ENCODE measurements at regions not wholly inside any gene's neighbourhood (a gene's known extent, or its start where the extent isn't known, plus 50 kb on each side); places are given as distances from the start of the nearest gene placed in this dataset.

GRCh38 chr18:8480506-8481328, 128.5 kb upstream of the RAB12 start:
- no peak for DNase-seq

GRCh38 chr18:8484951-8485350, 124.3 kb upstream of the RAB12 start:
- H3K9me3 Mint-ChIP-seq (ENCODE audit: low read depth): no peaks in the 10 kb centered on the region
- ATAC-seq: no peak
- H3K36me3 Mint-ChIP-seq: no peaks in the 10 kb centered on the region
- no peak overlapping the region for H3K27ac Mint-ChIP-seq
- H3K27me3 Mint-ChIP-seq: peaks cover 8% of the 10 kb centered on the region
- DNase-seq: no peak
- no peak overlapping the region for H3K4me3 Mint-ChIP-seq
- CTCF ChIA-PET: no interaction called here
- no peaks in the 10 kb centered on the region for H3K4me1 Mint-ChIP-seq

More at GRCh38 chr18:8480506-8481328, 128.5 kb upstream of the RAB12 start:
- Mint-ChIP-seq H3K4me1 (no peaks in the 10 kb centered on the region), H3K27ac (no peak overlapping the region), H3K36me3 (no peaks in the 10 kb centered on the region), H3K4me3 (no peak overlapping the region), H3K9me3 (ENCODE audit: low read depth) (no peaks in the 10 kb centered on the region), H3K27me3 (peaks cover 8% of the 10 kb centered on the region)
- CTCF ChIA-PET: interaction anchor here (0.8 kb wide), 1 partner anchor 507 kb away, joined by 3 read pairs; no protein-coding TSS in a partner anchor
- ATAC-seq: no peak

GRCh38 chr18:8489761-8490160, 119.5 kb upstream of the RAB12 start:
- Mint-ChIP-seq H3K9me3 (ENCODE audit: low read depth) (no peaks in the 10 kb centered on the region), H3K27me3 (peaks cover 7% of the 10 kb centered on the region), H3K4me1 (no peaks in the 10 kb centered on the region), H3K27ac (no peak overlapping the region), H3K36me3 (no peaks in the 10 kb centered on the region), H3K4me3 (no peak overlapping the region)
- DNase-seq: no peak
- ATAC-seq: no peak
- CTCF ChIA-PET: interaction anchor here (0.8 kb wide), 1 partner anchor 498 kb away, joined by 3 read pairs; no protein-coding TSS in a partner anchor

- DNase-seq (no peak), ATAC-seq (no peak)
- CTCF ChIA-PET: no interaction called here
- no peaks in the 10 kb centered on the region for H3K4me1 Mint-ChIP-seq
- H3K9me3 Mint-ChIP-seq (ENCODE audit: low read depth): no peaks in the 10 kb centered on the region
- no peak overlapping the region for H3K4me3 Mint-ChIP-seq
- no peaks in the 10 kb centered on the region for H3K36me3 Mint-ChIP-seq
- H3K27ac Mint-ChIP-seq: no peak overlapping the region
- peaks cover 2% of the 10 kb centered on the region for H3K27me3 Mint-ChIP-seq
These were observed 117.7 kb upstream of the RAB12 start for GRCh38 chr18:8491516-8491915.

- ATAC-seq (no peak), DNase-seq (no peak)
- CTCF ChIA-PET: no interaction called here
- Mint-ChIP-seq H3K36me3 (no peaks in the 10 kb centered on the region), H3K4me3 (no peak overlapping the region), H3K27me3 (peaks cover 2% of the 10 kb centered on the region), H3K27ac (no peak overlapping the region), H3K4me1 (no peaks in the 10 kb centered on the region), H3K9me3 (ENCODE audit: low read depth) (peaks cover 1% of the 10 kb centered on the region)
These were observed 116.1 kb upstream of the RAB12 start for GRCh38 chr18:8493141-8493540.

GRCh38 chr18:8496186-8496585, 113.1 kb upstream of the RAB12 start:
- peaks cover 2% of the 10 kb centered on the region for H3K9me3 Mint-ChIP-seq (ENCODE audit: low read depth)
- no peak overlapping the region for H3K27ac Mint-ChIP-seq
- DNase-seq (no peak), ATAC-seq (no peak)
- H3K36me3 Mint-ChIP-seq: no peaks in the 10 kb centered on the region
- H3K4me3 Mint-ChIP-seq: no peak overlapping the region
- peaks cover 2% of the 10 kb centered on the region for H3K27me3 Mint-ChIP-seq
- CTCF ChIA-PET: no interaction called here
- no peaks in the 10 kb centered on the region for H3K4me1 Mint-ChIP-seq

GRCh38 chr18:8498905-8499304, 110.3 kb upstream of the RAB12 start:
- Mint-ChIP-seq H3K4me1 (no peaks in the 10 kb centered on the region), H3K9me3 (ENCODE audit: low read depth) (peaks cover 2% of the 10 kb centered on the region), H3K27me3 (no peaks in the 10 kb centered on the region), H3K36me3 (no peaks in the 10 kb centered on the region), H3K4me3 (no peak overlapping the region), H3K27ac (no peak overlapping the region)
- ATAC-seq (no peak), DNase-seq (no peak)
- CTCF ChIA-PET: interaction anchor here (1.3 kb wide), 1 partner anchor 10 kb away, joined by 6 read pairs; no protein-coding TSS in a partner anchor

- no peaks in the 10 kb centered on the region for H3K36me3 Mint-ChIP-seq
- H3K4me1 Mint-ChIP-seq: no peaks in the 10 kb centered on the region
- H3K9me3 Mint-ChIP-seq (ENCODE audit: low read depth): peaks cover 2% of the 10 kb centered on the region
- ATAC-seq (no peak), DNase-seq (no peak)
- no peak overlapping the region for H3K27ac Mint-ChIP-seq
- CTCF ChIA-PET: interaction anchor here (1.3 kb wide), 1 partner anchor 9 kb away, joined by 6 read pairs; no protein-coding TSS in a partner anchor
- H3K4me3 Mint-ChIP-seq: no peak overlapping the region
- H3K27me3 Mint-ChIP-seq: no peaks in the 10 kb centered on the region
These were observed 109.2 kb upstream of the RAB12 start for GRCh38 chr18:8499810-8500675.

- Mint-ChIP-seq H3K4me3 (no peak overlapping the region), H3K27ac (no peak overlapping the region), H3K27me3 (no peaks in the 10 kb centered on the region), H3K36me3 (no peaks in the 10 kb centered on the region), H3K9me3 (ENCODE audit: low read depth) (peaks cover 2% of the 10 kb centered on the region), H3K4me1 (no peaks in the 10 kb centered on the region)
- CTCF ChIA-PET: no interaction called here
- DNase-seq (no peak), ATAC-seq (no peak)
These were observed 108.2 kb upstream of the RAB12 start for GRCh38 chr18:8501044-8501443.

GRCh38 chr18:8503248-8503647, 106.0 kb upstream of the RAB12 start:
- no peak overlapping the region for H3K27ac Mint-ChIP-seq
- no peaks in the 10 kb centered on the region for H3K9me3 Mint-ChIP-seq (ENCODE audit: low read depth)
- no peaks in the 10 kb centered on the region for H3K36me3 Mint-ChIP-seq
- H3K27me3 Mint-ChIP-seq: no peaks in the 10 kb centered on the region
- ATAC-seq: no peak
- no peak for DNase-seq
- no peaks in the 10 kb centered on the region for H3K4me1 Mint-ChIP-seq
- CTCF ChIA-PET: no interaction called here
- no peak overlapping the region for H3K4me3 Mint-ChIP-seq

- CTCF ChIA-PET: no interaction called here
- DNase-seq: no peak
- H3K36me3 Mint-ChIP-seq: no peaks in the 10 kb centered on the region
- H3K4me3 Mint-ChIP-seq: no peak overlapping the region
- no peaks in the 10 kb centered on the region for H3K27me3 Mint-ChIP-seq
- H3K9me3 Mint-ChIP-seq (ENCODE audit: low read depth): no peaks in the 10 kb centered on the region
- ATAC-seq: no peak
- H3K27ac Mint-ChIP-seq: no peak overlapping the region
- no peaks in the 10 kb centered on the region for H3K4me1 Mint-ChIP-seq
These were observed 104.8 kb upstream of the RAB12 start for GRCh38 chr18:8504424-8504823.

GRCh38 chr18:8504880-8505435, 104.3 kb upstream of the RAB12 start:
- H3K27ac Mint-ChIP-seq: no peak overlapping the region
- no peaks in the 10 kb centered on the region for H3K4me1 Mint-ChIP-seq
- DNase-seq (no peak), ATAC-seq (no peak)
- CTCF ChIA-PET: no interaction called here
- no peaks in the 10 kb centered on the region for H3K36me3 Mint-ChIP-seq
- H3K4me3 Mint-ChIP-seq: no peak overlapping the region
- H3K27me3 Mint-ChIP-seq: no peaks in the 10 kb centered on the region
- no peaks in the 10 kb centered on the region for H3K9me3 Mint-ChIP-seq (ENCODE audit: low read depth)

GRCh38 chr18:8506251-8507049, 102.8 kb upstream of the RAB12 start:
- no peak for ATAC-seq
- no peak for DNase-seq
- Mint-ChIP-seq H3K27me3 (no peaks in the 10 kb centered on the region), H3K27ac (no peak overlapping the region), H3K4me3 (no peak overlapping the region), H3K9me3 (ENCODE audit: low read depth) (no peaks in the 10 kb centered on the region), H3K4me1 (peaks cover 8% of the 10 kb centered on the region), H3K36me3 (no peaks in the 10 kb centered on the region)
- CTCF ChIA-PET: no interaction called here
